AG10803 (cell line): ENCODE measurements at regions not wholly inside any gene's neighbourhood (a gene's known extent, or its start where the extent isn't known, plus 50 kb on each side); places are given as distances from the start of the nearest gene placed in this dataset.
"Not testable (repeated sequence)": the region's sequence is repeated elsewhere in the genome, so short reads cannot be mapped to it uniquely, and the experiment has no call there.

Source experiments
- DNase-seq: peaks from one replicate; pipeline ENCODE4 v3.0.0; 2010; ENCODE audit warnings: low read depth
- H3K4me3 ChIP-seq: 2 replicates; pipeline ENCODE4 v1.5.1; 2011; ENCODE audit warnings: mild to moderate bottlenecking, low read length, control low read depth
- TF ChIP-seq, protein P1 (sequence below): conservative IDR thresholded peaks from 2 replicates; pipeline ENCODE4 v1.5.1; 2011; ENCODE audit warnings: mild to moderate bottlenecking, low read length, control low read depth, inconsistent platforms

DNA sequence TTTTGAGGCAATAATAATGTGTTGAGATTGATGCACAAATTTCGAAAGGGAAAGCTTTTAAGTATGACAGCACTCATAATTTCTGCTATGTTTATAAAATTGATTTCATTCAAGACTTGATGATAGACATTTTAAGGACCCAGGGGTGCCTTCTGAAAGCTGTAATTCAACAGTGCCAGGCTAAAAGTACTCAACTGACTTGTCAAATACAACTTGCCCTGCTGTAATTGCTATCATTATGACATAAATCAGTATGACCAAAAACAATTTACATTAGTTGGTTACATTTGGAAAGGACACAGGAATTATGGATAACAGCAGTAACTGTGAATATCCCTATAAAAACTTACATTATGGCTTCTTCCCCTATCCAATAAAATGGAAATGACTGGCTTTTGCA, 178.9 kb downstream of the MMUT start:
- H3K4me3 ChIP-seq: no peak overlapping the region
- no peak for DNase-seq
- TF ChIP-seq, protein P1, sequence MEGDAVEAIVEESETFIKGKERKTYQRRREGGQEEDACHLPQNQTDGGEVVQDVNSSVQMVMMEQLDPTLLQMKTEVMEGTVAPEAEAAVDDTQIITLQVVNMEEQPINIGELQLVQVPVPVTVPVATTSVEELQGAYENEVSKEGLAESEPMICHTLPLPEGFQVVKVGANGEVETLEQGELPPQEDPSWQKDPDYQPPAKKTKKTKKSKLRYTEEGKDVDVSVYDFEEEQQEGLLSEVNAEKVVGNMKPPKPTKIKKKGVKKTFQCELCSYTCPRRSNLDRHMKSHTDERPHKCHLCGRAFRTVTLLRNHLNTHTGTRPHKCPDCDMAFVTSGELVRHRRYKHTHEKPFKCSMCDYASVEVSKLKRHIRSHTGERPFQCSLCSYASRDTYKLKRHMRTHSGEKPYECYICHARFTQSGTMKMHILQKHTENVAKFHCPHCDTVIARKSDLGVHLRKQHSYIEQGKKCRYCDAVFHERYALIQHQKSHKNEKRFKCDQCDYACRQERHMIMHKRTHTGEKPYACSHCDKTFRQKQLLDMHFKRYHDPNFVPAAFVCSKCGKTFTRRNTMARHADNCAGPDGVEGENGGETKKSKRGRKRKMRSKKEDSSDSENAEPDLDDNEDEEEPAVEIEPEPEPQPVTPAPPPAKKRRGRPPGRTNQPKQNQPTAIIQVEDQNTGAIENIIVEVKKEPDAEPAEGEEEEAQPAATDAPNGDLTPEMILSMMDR: no peak

DNA sequence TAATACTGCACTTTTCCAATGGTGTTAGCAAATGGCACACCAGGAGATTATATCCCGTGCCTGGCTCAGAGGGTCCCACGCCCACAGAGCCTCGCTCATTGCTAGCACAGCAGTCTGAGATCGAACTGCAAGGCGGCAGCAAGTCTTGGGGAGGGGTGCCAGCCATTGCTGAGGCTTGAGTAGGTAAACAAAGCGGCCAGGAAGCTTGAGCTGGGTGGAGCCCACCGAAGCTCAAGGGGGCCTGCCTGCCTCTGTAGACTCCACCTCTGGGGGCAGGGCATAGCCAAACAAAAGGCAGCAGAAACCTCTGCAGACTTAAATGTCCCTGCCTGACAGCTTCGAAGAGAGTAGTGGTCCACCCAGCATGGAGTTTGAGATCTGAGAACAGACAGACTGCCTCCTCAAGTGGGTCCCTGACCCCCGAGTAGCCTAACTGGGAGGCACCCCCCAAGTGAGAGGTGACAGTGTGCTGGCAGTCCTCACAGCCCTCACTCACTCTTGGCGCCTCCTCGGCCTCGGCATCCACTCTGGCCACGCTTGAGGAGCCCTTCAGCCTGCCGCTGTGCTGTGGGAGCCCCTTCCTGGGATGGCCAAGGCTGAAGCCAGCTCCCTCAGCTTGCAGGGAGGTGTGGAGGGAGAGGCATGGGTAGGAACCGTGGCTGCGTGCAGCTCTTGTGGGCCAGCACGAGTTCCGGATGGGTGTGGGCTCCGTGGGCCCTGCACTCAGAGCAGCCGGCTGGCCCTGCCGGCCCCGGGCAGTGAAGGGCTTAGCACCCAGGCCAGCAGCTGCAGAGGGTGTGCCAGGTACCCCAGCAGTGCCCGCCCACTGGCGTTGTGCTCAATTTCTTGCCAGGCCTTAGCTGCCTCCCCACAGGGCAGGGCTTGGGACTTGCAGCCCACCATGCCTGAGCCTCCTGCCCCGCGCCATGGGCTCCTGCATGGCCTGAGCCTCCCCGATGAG, 188.0 kb downstream of the MMUT start:
- not testable (repeated sequence) for H3K4me3 ChIP-seq, DNase-seq

DNA sequence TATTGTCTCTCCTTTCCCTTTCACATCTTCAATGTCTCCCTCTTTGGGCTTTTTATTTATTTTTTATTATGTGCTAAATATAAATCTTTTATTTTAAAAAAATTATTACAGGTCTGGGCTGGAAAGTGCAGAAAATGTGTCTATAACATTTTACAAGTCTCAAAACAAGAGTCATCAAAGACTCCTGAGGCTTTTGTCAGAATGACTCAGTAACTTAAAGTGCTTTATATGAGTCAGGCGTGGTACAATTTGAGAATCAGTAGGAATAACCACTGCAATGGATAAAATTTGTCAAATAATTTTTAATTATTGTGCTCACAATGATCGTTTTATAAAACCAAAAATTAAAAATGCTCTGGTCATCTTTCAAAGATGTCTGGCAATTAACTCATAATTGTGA, 193.9 kb downstream of the MMUT start:
- TF ChIP-seq, protein P1: no peak
- no peak for DNase-seq
- H3K4me3 ChIP-seq: no peak overlapping the region

DNA sequence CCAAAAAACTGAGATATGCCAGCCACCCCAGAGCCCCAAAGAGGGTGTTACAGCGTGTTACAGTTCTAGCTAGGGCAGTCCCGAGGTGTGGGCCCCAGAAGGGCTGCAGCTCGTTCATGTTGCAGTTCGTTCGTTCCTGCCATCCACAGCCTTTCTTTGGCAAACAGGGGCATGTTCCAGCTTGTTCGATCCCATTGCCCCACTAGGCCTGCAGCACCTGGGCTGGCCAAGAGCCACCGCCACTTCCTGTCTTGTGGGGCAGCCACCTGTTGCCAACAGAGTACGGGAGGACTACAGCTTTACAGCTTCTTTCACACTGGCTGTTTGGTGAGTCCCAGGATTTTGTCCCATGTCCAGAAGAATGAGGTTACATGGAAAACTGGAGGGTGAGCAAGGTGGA, 198.1 kb downstream of the MMUT start:
- TF ChIP-seq, protein P1: no peak
- DNase-seq: no peak
- H3K4me3 ChIP-seq: no peak overlapping the region

DNA sequence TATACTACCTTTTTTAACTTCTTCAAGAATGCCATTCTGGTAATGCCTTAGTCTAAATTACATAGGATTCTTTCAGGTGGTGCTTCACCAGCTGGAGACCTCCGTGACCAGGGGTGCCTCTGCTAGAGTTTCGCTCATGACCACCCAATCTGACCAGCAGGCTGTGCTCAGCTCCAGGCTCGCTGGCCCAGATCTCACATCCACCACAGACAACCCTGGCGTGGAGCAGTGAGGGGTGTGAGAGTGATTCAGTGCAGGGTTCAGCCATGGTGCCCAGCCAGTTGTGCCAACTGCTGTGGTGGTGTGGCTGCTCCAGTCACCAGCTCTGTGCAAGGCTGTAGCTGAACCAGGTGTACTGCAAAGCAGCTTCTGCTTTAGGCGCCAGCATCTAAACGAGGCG, 198.6 kb downstream of the MMUT start:
- no peak for DNase-seq
- TF ChIP-seq, protein P1: no peak
- no peak overlapping the region for H3K4me3 ChIP-seq

DNA sequence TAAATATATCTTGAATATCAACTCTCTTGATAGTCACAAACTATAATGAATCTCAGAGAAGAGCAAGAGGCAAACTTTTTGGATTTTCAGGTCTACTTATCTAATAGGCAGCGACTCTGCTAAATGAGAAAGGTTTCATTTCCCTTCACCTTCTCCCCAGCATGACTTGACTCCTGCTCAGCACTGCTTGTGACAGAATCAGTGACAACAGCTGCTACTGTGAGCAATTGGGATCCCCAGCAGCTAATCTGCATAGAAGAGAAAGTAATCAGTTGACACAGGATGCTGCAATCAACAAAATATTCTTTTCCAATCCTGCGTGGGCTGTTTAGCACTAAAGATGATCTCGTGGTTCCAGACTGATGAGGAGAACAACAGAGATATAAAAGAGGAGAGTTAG, 205.5 kb downstream of the MMUT start:
- TF ChIP-seq, protein P1: no peak
- no peak overlapping the region for H3K4me3 ChIP-seq
- DNase-seq: no peak

DNA sequence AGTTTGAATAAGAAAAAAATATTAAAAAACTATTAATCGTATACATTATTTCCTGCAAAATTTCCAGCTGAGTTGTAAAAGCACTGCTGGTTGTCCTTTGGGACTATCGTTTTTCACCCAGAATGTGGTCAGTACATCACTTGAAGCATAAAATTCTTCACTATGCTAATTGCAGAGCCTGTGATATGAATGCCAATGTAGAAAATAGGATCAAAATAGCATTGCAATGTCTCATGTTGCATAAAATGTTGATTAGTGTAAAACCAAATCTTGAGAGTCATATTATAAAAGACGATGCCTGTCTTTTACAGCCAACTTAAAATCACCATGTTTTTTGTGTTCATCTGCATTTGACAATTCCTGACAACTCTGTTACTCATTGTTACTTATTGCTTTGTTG, 207.7 kb downstream of the MMUT start:
- TF ChIP-seq, protein P1: no peak
- DNase-seq: no peak
- no peak overlapping the region for H3K4me3 ChIP-seq
